ENCODE measurements at regions not wholly inside any gene's neighbourhood (a gene's known extent, or its start where the extent isn't known, plus 50 kb on each side); places are given as distances from the start of the nearest gene placed in this dataset.
A peak's percentile ranks its signal among the peaks of the same experiment; 100 is the strongest.

DNA sequence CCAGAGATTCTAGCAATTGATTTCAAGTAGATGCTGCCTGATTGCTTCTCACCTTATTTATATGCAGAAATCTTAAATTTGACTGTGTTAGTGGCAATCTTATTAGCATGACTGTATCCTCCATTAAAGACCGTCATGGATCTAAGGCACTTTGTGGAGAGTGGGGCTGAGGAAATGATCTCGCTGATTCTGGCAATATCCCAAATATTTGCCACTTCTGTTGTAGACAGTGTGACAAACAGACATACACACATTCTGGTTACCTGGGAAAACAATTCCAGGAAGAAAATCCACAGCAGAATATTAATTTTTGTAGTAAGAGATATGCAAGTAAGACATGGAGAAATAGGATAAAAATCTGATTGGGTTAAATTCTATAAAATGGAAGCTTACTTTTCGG lies 269.0 kb upstream of the G2E3 start:
- Histone ChIP-seq H3K4me3 (ENCODE audit: low read depth, low read length, poor library complexity, severe bottlenecking) (no peak overlapping the region), H3K36me3 (ENCODE audit: insufficient read depth, low read length, poor library complexity, severe bottlenecking) (no peaks in the 10 kb centered on the region), H3K4me1 (ENCODE audit: insufficient read depth, low read length, poor library complexity, severe bottlenecking) (no peaks in the 10 kb centered on the region), H3K9me3 (ENCODE audit: low read depth, low read length, poor library complexity, severe bottlenecking) (no peaks in the 10 kb centered on the region), H3K27me3 (replicated peaks; ENCODE audit: insufficient read depth, low read depth, low read length, poor library complexity) (peaks cover 12% of the 10 kb centered on the region), H3K27ac (ENCODE audit: low read depth, low read length, poor library complexity, severe bottlenecking) (no peak overlapping the region)
- DNase-seq (ENCODE audit: low spot score), result peak; percentile 8
- ChIA-PET CTCF (no interaction called here), POLR2A (ENCODE audit: low non-redundant PET) (no interaction called here)
- TF ChIP-seq, protein P1, sequence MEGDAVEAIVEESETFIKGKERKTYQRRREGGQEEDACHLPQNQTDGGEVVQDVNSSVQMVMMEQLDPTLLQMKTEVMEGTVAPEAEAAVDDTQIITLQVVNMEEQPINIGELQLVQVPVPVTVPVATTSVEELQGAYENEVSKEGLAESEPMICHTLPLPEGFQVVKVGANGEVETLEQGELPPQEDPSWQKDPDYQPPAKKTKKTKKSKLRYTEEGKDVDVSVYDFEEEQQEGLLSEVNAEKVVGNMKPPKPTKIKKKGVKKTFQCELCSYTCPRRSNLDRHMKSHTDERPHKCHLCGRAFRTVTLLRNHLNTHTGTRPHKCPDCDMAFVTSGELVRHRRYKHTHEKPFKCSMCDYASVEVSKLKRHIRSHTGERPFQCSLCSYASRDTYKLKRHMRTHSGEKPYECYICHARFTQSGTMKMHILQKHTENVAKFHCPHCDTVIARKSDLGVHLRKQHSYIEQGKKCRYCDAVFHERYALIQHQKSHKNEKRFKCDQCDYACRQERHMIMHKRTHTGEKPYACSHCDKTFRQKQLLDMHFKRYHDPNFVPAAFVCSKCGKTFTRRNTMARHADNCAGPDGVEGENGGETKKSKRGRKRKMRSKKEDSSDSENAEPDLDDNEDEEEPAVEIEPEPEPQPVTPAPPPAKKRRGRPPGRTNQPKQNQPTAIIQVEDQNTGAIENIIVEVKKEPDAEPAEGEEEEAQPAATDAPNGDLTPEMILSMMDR (conservative IDR thresholded peaks at IDR 0.05; ENCODE audit: low read depth, low read length), result no peak
- TF ChIP-seq EZH2 (IDR thresholded peaks at IDR 0.05; ENCODE audit: borderline replicate concordance, low read depth, low read length, poor library complexity, severe bottlenecking), result no peak
- no TSS peak for BruUV-seq (replicated peaks)
- intact Hi-C loops (cut with micrococcal nuclease; ENCODE audit: unreplicated experiment), result no loop called here

DNA sequence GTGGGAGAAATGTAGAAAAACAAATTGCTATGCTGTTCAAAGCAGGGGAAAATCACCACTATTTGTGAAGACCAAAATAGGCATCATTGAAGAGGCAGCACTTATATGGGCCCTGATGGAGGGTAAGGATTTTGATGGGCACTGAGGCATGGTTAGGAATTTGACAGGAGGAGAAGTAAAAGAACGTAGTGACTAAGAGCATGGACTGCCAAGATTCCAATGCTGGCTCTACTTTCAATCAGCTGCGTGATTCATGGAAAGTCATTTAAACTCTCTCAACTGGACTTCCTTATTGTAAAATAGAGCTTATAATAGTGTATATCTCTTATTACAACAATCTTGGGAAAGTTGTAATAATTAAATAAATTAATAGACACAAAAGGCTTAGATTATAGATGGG lies 267.7 kb upstream of the G2E3 start:
- Histone ChIP-seq H3K27me3 (replicated peaks; ENCODE audit: insufficient read depth, low read depth, low read length, poor library complexity) (peaks cover 14% of the 10 kb centered on the region), H3K36me3 (ENCODE audit: insufficient read depth, low read length, poor library complexity, severe bottlenecking) (no peaks in the 10 kb centered on the region), H3K27ac (ENCODE audit: low read depth, low read length, poor library complexity, severe bottlenecking) (no peak overlapping the region), H3K9me3 (ENCODE audit: low read depth, low read length, poor library complexity, severe bottlenecking) (no peaks in the 10 kb centered on the region), H3K4me1 (ENCODE audit: insufficient read depth, low read length, poor library complexity, severe bottlenecking) (no peaks in the 10 kb centered on the region), H3K4me3 (ENCODE audit: low read depth, low read length, poor library complexity, severe bottlenecking) (no peak overlapping the region)
- DNase-seq (ENCODE audit: low spot score), result no peak
- no TSS peak for BruUV-seq (replicated peaks)
- POLR2A ChIA-PET (ENCODE audit: low non-redundant PET), result no interaction called here
- TF ChIP-seq, protein P1 (conservative IDR thresholded peaks at IDR 0.05; ENCODE audit: low read depth, low read length), result no peak
- no peak for TF ChIP-seq EZH2 (IDR thresholded peaks at IDR 0.05; ENCODE audit: borderline replicate concordance, low read depth, low read length, poor library complexity, severe bottlenecking)
- intact Hi-C loops (cut with micrococcal nuclease; ENCODE audit: unreplicated experiment), result no loop called here
- CTCF ChIA-PET, result no interaction called here

DNA sequence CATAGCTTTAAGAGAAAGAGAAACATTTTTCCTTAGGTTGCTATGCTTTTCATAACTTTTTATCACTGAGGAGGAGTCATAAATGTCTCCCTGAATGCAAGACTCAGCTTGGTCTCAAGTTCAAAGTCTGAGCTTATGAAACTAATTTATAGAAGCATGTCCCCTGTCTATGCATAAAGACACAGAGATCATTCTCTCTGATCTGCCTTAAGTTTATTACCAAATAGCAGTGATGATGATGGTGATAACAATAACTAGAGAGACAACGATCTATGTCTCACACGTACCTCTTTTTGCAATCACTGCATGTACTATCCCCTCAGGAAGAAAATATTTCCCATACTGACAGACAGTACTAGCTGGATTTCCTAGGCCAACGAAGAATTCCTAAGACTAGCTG lies 266.4 kb upstream of the G2E3 start:
- no peak for TF ChIP-seq EZH2 (IDR thresholded peaks at IDR 0.05; ENCODE audit: borderline replicate concordance, low read depth, low read length, poor library complexity, severe bottlenecking)
- TF ChIP-seq, protein P1 (conservative IDR thresholded peaks at IDR 0.05; ENCODE audit: low read depth, low read length), result no peak
- ChIA-PET POLR2A (ENCODE audit: low non-redundant PET) (no interaction called here), CTCF (interaction anchor here (1.2 kb wide), 1 partner anchor 9 kb away, joined by 4 read pairs; no protein-coding TSS in a partner anchor)
- no peak for DNase-seq (ENCODE audit: low spot score)
- no peak overlapping the region for H3K4me3 ChIP-seq (ENCODE audit: low read depth, low read length, poor library complexity, severe bottlenecking)
- BruUV-seq (replicated peaks), result no TSS peak
- no peaks in the 10 kb centered on the region for H3K9me3 ChIP-seq (ENCODE audit: low read depth, low read length, poor library complexity, severe bottlenecking)
- intact Hi-C loops (cut with micrococcal nuclease; ENCODE audit: unreplicated experiment), result no loop called here
- no peak overlapping the region for H3K27ac ChIP-seq (ENCODE audit: low read depth, low read length, poor library complexity, severe bottlenecking)
- H3K4me1 ChIP-seq (ENCODE audit: insufficient read depth, low read length, poor library complexity, severe bottlenecking), result no peaks in the 10 kb centered on the region
- H3K27me3 ChIP-seq (replicated peaks; ENCODE audit: insufficient read depth, low read depth, low read length, poor library complexity), result peaks cover 16% of the 10 kb centered on the region
- no peaks in the 10 kb centered on the region for H3K36me3 ChIP-seq (ENCODE audit: insufficient read depth, low read length, poor library complexity, severe bottlenecking)
